ELR (cell line): ENCODE measurements at regions not wholly inside any gene's neighbourhood (a gene's known extent, or its start where the extent isn't known, plus 50 kb on each side); places are given as distances from the start of the nearest gene placed in this dataset.
A peak's percentile ranks its signal among the peaks of the same experiment; 100 is the strongest.

Experiments used
- DNase-seq: peaks from one replicate; pipeline ENCODE4 v3.0.0-alpha.2; 2015; ENCODE audit warnings: low read depth

GRCh38 chr9:129506041-129506440 lies 114.9 kb downstream of the C9orf50 start:
- no peak for DNase-seq

GRCh38 chr9:129505270-129505902 lies 115.5 kb downstream of the C9orf50 start:
- DNase-seq: no peak

GRCh38 chr9:129504404-129504803 lies 116.5 kb downstream of the C9orf50 start:
- DNase-seq: no peak

GRCh38 chr9:129501771-129502319 lies 119.1 kb downstream of the C9orf50 start:
- DNase-seq: no peak

- no peak for DNase-seq
Measured at GRCh38 chr9:129500863-129501770, 119.8 kb downstream of the C9orf50 start.

- DNase-seq: no peak
Measured at GRCh38 chr9:129500161-129500862, 120.6 kb downstream of the C9orf50 start.

GRCh38 chr9:129498451-129499384 lies 122.2 kb downstream of the C9orf50 start:
- no peak for DNase-seq

- DNase-seq: no peak
Measured at GRCh38 chr9:129497813-129498450, 123.0 kb downstream of the C9orf50 start.

- DNase-seq: no peak
Measured at GRCh38 chr9:129497005-129497812, 123.7 kb downstream of the C9orf50 start.

GRCh38 chr9:129496473-129497004 lies 124.4 kb downstream of the C9orf50 start:
- peak; percentile 96 for DNase-seq

- DNase-seq: peak; percentile 90
Measured at GRCh38 chr9:129495620-129496472, 125.1 kb downstream of the C9orf50 start.

- DNase-seq: no peak
Measured at GRCh38 chr9:129494113-129494789, 126.7 kb downstream of the C9orf50 start.

GRCh38 chr9:129493706-129494047 lies 127.2 kb downstream of the C9orf50 start:
- no peak for DNase-seq

- no peak for DNase-seq
Measured at GRCh38 chr9:129493002-129493705, 127.7 kb downstream of the C9orf50 start.

- DNase-seq: no peak
Measured at GRCh38 chr9:129491487-129491855, 129.4 kb downstream of the C9orf50 start.

- DNase-seq: no peak
Measured at GRCh38 chr9:129490583-129491486, 130.1 kb downstream of the C9orf50 start.
